ENCODE measurements at regions not wholly inside any gene's neighbourhood (a gene's known extent, or its start where the extent isn't known, plus 50 kb on each side); places are given as distances from the start of the nearest gene placed in this dataset.

DNA sequence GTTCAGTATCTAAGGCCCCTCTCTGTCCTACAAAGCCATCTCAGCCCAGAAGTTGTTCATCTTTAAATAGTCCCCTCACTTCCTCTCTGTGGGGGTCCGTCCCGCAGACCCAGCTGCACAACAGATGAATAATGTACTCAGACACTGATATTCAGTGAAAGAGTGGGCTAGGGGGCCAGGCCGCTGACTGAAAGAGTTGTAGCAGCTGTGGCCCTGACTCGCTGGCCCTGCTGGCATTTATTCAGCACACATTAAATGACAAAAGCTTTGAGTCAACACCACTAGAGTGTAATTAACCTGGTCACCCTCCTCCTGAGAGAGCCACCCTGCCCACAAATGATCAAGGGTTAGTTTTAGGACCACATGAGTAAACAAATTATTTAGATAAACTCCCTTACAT, 76.3 kb downstream of the MED10 start:
- TF ChIP-seq, protein P1, sequence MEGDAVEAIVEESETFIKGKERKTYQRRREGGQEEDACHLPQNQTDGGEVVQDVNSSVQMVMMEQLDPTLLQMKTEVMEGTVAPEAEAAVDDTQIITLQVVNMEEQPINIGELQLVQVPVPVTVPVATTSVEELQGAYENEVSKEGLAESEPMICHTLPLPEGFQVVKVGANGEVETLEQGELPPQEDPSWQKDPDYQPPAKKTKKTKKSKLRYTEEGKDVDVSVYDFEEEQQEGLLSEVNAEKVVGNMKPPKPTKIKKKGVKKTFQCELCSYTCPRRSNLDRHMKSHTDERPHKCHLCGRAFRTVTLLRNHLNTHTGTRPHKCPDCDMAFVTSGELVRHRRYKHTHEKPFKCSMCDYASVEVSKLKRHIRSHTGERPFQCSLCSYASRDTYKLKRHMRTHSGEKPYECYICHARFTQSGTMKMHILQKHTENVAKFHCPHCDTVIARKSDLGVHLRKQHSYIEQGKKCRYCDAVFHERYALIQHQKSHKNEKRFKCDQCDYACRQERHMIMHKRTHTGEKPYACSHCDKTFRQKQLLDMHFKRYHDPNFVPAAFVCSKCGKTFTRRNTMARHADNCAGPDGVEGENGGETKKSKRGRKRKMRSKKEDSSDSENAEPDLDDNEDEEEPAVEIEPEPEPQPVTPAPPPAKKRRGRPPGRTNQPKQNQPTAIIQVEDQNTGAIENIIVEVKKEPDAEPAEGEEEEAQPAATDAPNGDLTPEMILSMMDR (IDR thresholded peaks at IDR 0.05; ENCODE audit: borderline replicate concordance, extremely low read depth, low read length, poor library complexity, severe bottlenecking) = no peak
- no peak for TF ChIP-seq EZH2 (IDR thresholded peaks at IDR 0.05; ENCODE audit: borderline replicate concordance, low read depth, low read length, severe bottlenecking)
